SW 1271 (cell line): ENCODE measurements at regions not wholly inside any gene's neighbourhood (a gene's known extent, or its start where the extent isn't known, plus 50 kb on each side); places are given as distances from the start of the nearest gene placed in this dataset.

Experiments
- DNase-seq, 2 experiments: peaks; one replicate each; lab custom pipeline; 2025; lab: John Stamatoyannopoulos, UW

- DNase-seq: no peak
These were observed 59.4 kb upstream of the BZW1 start for GRCh38 chr2:200752332-200752731.

GRCh38 chr2:200752835-200753234 is 58.9 kb upstream of the BZW1 start:
- DNase-seq: no peak

- DNase-seq: peak; percentile 28 to 66
These were observed 54.9 kb upstream of the BZW1 start for GRCh38 chr2:200756618-200757321.

DNA sequence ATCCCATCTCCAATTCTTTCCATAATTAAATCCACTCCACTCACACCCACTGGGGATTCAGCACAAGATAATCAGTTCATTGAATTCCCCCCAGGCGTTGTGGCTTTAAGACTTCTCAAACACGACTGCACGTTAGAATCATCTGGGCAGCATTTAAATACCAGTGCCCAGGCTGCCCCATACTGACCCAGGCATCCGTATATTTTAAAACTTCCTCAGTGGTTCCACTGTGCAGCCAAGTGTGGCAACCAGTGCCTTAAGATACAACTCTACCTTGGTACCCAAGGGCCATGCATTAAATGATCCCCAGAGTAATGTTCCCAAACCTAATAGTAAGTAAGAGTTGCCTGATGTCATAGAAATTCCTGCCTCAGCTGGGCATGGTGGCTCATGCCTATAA is 54.3 kb upstream of the BZW1 start:
- no peak for DNase-seq

- DNase-seq: no peak
These were observed 53.4 kb upstream of the BZW1 start for GRCh38 chr2:200758341-200758740.

DNA sequence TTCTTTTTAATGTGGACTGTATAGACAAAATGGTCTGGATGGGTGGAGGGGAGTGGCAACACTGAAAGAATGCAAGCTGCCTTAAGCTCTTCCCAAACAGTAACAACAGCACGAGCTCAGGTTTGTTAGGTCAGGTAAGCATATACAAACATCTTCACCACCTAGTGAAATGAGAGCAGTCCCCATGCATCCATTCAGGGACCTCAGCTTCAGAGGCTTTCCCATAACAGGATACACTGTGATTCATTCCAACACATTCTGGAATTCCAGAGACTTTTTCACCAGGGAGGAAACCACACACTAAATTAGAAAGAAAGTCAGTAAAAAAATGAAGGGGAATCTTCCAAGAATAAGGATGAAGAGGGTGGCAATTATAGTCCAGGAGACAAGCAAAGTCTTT is 50.4 kb upstream of the BZW1 start:
- DNase-seq: peak in 1 of 2 experiments; percentile 45
